ENCODE measurements at regions not wholly inside any gene's neighbourhood (a gene's known extent, or its start where the extent isn't known, plus 50 kb on each side); places are given as distances from the start of the nearest gene placed in this dataset.

DNA sequence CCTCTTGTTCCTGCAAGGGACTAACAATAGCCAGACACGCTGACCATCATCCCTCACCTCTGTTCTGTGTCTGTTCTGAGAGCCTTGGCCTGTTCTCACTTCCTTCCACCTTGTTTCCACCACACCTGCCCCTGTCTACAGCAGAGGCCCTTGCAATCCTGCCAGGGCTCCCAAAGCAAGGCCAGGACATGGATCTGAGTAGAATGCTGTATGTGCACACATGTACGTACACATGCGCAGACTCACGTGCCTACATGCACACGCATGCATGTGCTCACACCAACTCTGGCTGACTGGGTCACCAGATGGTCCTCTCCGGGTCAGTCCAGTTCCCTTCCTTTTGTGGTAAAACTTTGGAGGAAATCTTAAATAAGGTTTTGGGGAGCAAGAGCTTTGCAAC, 133.0 kb upstream of the C14orf180 start:
- TF ChIP-seq, protein P1, sequence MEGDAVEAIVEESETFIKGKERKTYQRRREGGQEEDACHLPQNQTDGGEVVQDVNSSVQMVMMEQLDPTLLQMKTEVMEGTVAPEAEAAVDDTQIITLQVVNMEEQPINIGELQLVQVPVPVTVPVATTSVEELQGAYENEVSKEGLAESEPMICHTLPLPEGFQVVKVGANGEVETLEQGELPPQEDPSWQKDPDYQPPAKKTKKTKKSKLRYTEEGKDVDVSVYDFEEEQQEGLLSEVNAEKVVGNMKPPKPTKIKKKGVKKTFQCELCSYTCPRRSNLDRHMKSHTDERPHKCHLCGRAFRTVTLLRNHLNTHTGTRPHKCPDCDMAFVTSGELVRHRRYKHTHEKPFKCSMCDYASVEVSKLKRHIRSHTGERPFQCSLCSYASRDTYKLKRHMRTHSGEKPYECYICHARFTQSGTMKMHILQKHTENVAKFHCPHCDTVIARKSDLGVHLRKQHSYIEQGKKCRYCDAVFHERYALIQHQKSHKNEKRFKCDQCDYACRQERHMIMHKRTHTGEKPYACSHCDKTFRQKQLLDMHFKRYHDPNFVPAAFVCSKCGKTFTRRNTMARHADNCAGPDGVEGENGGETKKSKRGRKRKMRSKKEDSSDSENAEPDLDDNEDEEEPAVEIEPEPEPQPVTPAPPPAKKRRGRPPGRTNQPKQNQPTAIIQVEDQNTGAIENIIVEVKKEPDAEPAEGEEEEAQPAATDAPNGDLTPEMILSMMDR (IDR thresholded peaks at IDR 0.05), result no peak
- TF ChIP-seq POLR2A (IDR thresholded peaks at IDR 0.05), result no peak

All from adrenal gland (tissue), 5 donors.